ENCODE measurements at regions not wholly inside any gene's neighbourhood (a gene's known extent, or its start where the extent isn't known, plus 50 kb on each side); places are given as distances from the start of the nearest gene placed in this dataset.

- TF ChIP-seq, protein P1, sequence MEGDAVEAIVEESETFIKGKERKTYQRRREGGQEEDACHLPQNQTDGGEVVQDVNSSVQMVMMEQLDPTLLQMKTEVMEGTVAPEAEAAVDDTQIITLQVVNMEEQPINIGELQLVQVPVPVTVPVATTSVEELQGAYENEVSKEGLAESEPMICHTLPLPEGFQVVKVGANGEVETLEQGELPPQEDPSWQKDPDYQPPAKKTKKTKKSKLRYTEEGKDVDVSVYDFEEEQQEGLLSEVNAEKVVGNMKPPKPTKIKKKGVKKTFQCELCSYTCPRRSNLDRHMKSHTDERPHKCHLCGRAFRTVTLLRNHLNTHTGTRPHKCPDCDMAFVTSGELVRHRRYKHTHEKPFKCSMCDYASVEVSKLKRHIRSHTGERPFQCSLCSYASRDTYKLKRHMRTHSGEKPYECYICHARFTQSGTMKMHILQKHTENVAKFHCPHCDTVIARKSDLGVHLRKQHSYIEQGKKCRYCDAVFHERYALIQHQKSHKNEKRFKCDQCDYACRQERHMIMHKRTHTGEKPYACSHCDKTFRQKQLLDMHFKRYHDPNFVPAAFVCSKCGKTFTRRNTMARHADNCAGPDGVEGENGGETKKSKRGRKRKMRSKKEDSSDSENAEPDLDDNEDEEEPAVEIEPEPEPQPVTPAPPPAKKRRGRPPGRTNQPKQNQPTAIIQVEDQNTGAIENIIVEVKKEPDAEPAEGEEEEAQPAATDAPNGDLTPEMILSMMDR (IDR thresholded peaks at IDR 0.05): no peak
- Mint-ChIP-seq H3K4me1 (ENCODE audit: low read depth) (no peaks in the 10 kb centered on the region), H3K9me3 (peaks cover 6% of the 10 kb centered on the region; the same call in 1 of the 2 replicates), H3K27ac (no peak overlapping the region), H3K27me3 (ENCODE audit: insufficient read depth) (no peaks in the 10 kb centered on the region; the same call in none of the 2 replicates), H3K4me3 (no peak overlapping the region), H3K36me3 (ENCODE audit: low read depth) (peaks cover 9% of the 10 kb centered on the region; the same call in 1 of the 2 replicates)
- no peak for DNase-seq
Measured at GRCh38 chr2:53234548-53234903, 533.1 kb upstream of the CHAC2 start.

DNA sequence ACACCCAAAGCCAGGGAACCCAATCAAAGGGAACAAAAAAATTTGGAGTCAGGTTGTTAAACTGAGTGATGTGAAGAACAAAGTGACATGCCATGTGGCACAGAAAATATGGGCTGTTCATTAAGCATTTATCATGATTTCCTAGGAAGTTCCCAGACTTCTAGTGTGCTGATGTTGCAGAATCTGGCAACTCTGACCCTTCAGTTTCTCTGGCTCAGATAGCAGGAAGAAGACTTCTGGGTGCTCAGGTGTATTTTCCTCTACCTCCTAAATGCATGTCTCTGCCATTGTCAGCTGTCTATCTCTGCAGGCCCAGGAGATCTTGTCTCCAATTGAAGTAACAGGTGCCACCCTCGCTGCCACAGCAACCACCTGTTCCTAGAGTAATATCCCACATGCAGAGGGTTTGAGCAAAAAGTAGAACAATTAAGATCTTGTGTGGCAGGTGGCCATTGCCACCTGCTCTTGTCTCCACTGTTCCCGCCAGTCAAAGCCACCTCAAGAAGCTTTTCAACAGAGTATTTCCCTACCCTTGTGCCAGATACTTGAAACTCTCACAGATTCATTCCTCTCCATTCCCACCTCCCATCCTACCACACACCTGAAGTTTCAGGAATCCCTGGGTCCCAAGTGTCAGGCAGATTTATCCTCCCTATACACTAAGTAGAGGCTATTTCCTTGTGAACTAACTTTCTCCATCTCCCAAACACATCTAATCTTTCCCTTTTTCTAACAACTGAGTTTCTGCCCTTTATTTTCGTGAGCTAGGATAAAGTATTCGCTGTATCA is 533.7 kb upstream of the CHAC2 start:
- no peaks in the 10 kb centered on the region for H3K4me1 Mint-ChIP-seq (ENCODE audit: low read depth)
- DNase-seq: no peak
- H3K27me3 Mint-ChIP-seq (ENCODE audit: insufficient read depth): no peaks in the 10 kb centered on the region; the same call in none of the 2 replicates
- peaks cover 9% of the 10 kb centered on the region; the same call in 1 of the 2 replicates for H3K36me3 Mint-ChIP-seq (ENCODE audit: low read depth)
- TF ChIP-seq, protein P1 (IDR thresholded peaks at IDR 0.05): no peak
- H3K27ac Mint-ChIP-seq: no peak overlapping the region
- no peak overlapping the region for H3K4me3 Mint-ChIP-seq
- H3K9me3 Mint-ChIP-seq: peaks cover 6% of the 10 kb centered on the region; the same call in 1 of the 2 replicates

- no peaks in the 10 kb centered on the region; the same call in none of the 2 replicates for H3K27me3 Mint-ChIP-seq (ENCODE audit: insufficient read depth)
- no peaks in the 10 kb centered on the region for H3K9me3 Mint-ChIP-seq
- H3K4me1 Mint-ChIP-seq (ENCODE audit: low read depth): no peaks in the 10 kb centered on the region
- no peak overlapping the region for H3K4me3 Mint-ChIP-seq
- H3K27ac Mint-ChIP-seq: no peak overlapping the region
- TF ChIP-seq, protein P1 (IDR thresholded peaks at IDR 0.05): no peak
- no peaks in the 10 kb centered on the region for H3K36me3 Mint-ChIP-seq (ENCODE audit: low read depth)
- DNase-seq: no peak
Measured at GRCh38 chr2:53231908-53232307, 535.7 kb upstream of the CHAC2 start.

DNA sequence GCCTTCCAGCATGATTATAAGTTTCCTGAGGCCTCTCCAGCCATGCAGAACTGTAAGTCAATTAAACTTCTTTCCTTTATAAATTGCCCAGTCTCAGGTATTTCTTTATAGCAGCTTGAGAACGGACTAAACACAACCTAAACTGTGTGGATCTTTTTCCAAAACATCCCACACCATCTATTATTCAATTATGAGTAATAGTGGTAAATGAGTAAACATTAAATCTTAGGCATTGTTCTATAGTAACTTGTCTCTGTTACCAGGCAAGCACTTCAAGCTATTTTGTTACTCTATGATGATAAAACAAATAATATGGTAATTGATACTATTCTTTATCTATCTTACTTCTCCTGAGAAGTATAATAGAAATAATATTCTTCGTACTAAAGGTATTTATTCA is 536.9 kb upstream of the CHAC2 start:
- no peaks in the 10 kb centered on the region for H3K4me1 Mint-ChIP-seq (ENCODE audit: low read depth)
- no peaks in the 10 kb centered on the region for H3K9me3 Mint-ChIP-seq
- H3K4me3 Mint-ChIP-seq: no peak overlapping the region
- no peaks in the 10 kb centered on the region for H3K36me3 Mint-ChIP-seq (ENCODE audit: low read depth)
- TF ChIP-seq, protein P1 (IDR thresholded peaks at IDR 0.05): no peak
- no peak for DNase-seq
- H3K27me3 Mint-ChIP-seq (ENCODE audit: insufficient read depth): no peaks in the 10 kb centered on the region; the same call in none of the 2 replicates
- H3K27ac Mint-ChIP-seq: no peak overlapping the region

DNA sequence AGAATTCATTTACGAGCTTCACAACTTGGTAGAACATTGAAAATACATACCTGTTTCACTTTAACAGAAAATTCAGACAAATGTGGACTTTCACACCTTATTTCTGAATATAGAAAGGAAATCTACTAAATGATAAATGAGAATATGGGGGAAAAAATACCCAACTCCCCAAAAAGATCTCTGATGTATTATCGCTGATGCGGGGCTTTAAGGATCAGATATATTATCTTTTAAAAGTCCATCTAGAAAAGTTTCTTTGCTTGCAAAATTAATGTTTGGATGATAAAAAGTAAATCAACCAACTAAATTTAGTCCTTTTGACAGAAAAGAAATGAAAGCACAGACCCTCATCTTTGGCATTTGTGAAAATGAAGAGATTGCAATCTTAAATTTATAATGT is 540.1 kb upstream of the CHAC2 start:
- no peaks in the 10 kb centered on the region for H3K36me3 Mint-ChIP-seq (ENCODE audit: low read depth)
- H3K9me3 Mint-ChIP-seq: no peaks in the 10 kb centered on the region
- no peak overlapping the region for H3K27ac Mint-ChIP-seq
- DNase-seq: no peak
- no peaks in the 10 kb centered on the region for H3K4me1 Mint-ChIP-seq (ENCODE audit: low read depth)
- TF ChIP-seq, protein P1 (IDR thresholded peaks at IDR 0.05): no peak
- H3K4me3 Mint-ChIP-seq: no peak overlapping the region
- no peaks in the 10 kb centered on the region; the same call in none of the 2 replicates for H3K27me3 Mint-ChIP-seq (ENCODE audit: insufficient read depth)

Data from HFFc6 (cell line).